ENCODE measurements at regions not wholly inside any gene's neighbourhood (a gene's known extent, or its start where the extent isn't known, plus 50 kb on each side); places are given as distances from the start of the nearest gene placed in this dataset.
"Not testable (repeated sequence)": the region's sequence is repeated elsewhere in the genome, so short reads cannot be mapped to it uniquely, and the experiment has no call there.

DNA sequence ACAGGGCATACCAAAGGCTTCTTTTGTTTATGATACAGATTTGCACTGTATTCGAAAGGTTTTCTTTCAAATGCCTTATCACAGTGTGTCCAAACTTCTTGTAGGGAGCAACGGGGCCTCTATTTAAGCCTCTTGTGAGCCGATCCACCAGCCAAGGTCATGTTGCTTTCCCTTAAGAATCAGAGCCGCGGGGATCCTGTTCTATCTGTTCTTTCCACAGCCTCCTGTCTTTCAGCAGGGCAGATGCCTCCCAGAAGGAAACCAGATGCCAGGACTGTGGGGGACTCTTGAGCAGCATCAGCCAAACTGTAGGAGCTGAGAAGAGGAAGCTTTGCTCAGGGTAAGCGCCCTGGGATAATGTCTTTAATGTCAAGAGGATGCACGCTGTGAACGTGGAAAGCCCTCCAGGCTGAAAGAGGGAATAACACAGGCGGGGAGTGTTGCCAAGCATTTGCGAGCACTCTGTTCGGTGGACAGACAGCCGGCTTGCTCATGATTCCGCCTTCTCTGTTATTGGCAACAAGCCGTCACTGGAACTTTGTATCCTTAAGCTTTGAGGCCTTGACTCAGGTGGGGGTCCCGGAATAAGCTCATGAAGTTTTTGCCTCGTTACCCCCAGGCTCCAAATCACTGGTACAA lies 279.8 kb upstream of the FRG1 start:
- no peak overlapping the region for H3K4me3 Mint-ChIP-seq
- no peak for DNase-seq (ENCODE audit: low spot score in 2 of 2, unreplicated experiment in 2 of 2)
- H3K9me3 Mint-ChIP-seq: peaks cover 13% of the 10 kb centered on the region

DNA sequence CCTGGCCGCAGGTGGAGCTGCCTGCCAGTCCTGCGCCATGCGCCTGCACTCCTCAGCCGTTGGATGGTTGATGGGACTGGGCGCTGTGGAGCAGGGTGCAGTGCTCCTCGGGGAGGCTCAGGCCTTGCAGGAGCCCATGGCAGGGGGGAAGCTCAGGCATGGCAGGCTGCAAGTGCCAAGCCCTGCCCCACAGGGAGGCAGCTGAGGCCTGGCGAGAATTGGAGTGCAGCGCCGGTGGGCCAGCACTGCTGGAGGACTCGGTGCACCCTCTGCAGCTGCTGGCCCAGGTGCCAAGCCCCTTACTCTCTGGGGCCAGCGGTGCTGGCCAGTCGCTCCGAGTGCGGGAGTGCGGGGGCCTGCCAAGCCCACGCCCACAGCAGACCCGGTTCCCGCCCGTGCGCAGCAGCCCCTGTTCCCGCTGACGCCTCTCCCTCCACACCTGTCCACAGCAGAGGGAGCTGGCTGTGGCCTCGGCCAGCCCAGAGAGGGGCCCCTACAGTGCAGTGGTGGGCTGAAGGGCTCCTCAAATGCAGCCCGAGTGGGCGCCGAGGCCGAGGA lies 275.9 kb upstream of the FRG1 start:
- no peaks in the 10 kb centered on the region for H3K4me1 Mint-ChIP-seq
- no peaks in the 10 kb centered on the region for H3K36me3 Mint-ChIP-seq
- no peak for DNase-seq (ENCODE audit: low spot score in 2 of 2, unreplicated experiment in 2 of 2)
- H3K27me3 Mint-ChIP-seq (ENCODE audit: low read depth): no peaks in the 10 kb centered on the region
- H3K27ac Mint-ChIP-seq: no peak overlapping the region
- H3K9me3 Mint-ChIP-seq: peaks cover 14% of the 10 kb centered on the region
- H3K4me3 Mint-ChIP-seq: no peak overlapping the region
- TF ChIP-seq, protein P1, sequence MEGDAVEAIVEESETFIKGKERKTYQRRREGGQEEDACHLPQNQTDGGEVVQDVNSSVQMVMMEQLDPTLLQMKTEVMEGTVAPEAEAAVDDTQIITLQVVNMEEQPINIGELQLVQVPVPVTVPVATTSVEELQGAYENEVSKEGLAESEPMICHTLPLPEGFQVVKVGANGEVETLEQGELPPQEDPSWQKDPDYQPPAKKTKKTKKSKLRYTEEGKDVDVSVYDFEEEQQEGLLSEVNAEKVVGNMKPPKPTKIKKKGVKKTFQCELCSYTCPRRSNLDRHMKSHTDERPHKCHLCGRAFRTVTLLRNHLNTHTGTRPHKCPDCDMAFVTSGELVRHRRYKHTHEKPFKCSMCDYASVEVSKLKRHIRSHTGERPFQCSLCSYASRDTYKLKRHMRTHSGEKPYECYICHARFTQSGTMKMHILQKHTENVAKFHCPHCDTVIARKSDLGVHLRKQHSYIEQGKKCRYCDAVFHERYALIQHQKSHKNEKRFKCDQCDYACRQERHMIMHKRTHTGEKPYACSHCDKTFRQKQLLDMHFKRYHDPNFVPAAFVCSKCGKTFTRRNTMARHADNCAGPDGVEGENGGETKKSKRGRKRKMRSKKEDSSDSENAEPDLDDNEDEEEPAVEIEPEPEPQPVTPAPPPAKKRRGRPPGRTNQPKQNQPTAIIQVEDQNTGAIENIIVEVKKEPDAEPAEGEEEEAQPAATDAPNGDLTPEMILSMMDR (IDR thresholded peaks at IDR 0.05; ENCODE audit: unreplicated experiment): no peak

More for the DNA sequence above, 279.8 kb upstream of the FRG1 start:
- Mint-ChIP-seq H3K27me3 (ENCODE audit: low read depth) (peaks cover 2% of the 10 kb centered on the region), H3K27ac (no peak overlapping the region), H3K4me1 (no peaks in the 10 kb centered on the region), H3K36me3 (no peaks in the 10 kb centered on the region)
- TF ChIP-seq, protein P1 (IDR thresholded peaks at IDR 0.05; ENCODE audit: unreplicated experiment): no peak

DNA sequence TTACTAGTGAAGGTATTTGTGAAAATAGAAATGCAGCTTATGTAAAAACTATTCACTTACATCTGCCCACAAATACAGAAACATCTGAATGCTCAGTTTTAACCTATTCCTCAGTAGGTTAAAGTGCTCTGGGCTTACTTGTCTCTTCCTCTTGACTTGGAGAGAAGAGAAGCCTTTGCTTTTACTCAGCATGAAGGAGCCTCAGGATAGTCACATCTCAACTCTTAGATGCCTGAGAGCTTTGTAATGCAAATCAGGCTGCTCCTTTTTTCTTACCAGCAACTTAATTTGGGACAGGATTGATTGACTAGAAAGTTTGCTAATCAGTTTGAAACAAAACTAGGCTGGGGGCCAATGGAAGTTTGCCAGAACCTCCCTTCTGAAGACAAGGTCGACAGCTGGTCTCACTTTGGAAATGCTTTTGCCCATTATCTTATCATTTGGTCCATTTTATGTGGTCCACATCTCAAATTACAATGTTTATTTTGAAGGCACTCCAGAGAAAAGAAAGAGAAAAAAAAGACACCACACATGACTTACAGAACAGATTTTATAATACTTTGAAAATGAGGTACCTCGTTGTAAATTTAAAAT lies 274.9 kb upstream of the FRG1 start:
- H3K27me3 Mint-ChIP-seq (ENCODE audit: low read depth); H3K4me3 Mint-ChIP-seq; H3K27ac Mint-ChIP-seq; H3K36me3 Mint-ChIP-seq; H3K4me1 Mint-ChIP-seq; DNase-seq (ENCODE audit: low spot score in 2 of 2, unreplicated experiment in 2 of 2): not testable (repeated sequence)
- H3K9me3 Mint-ChIP-seq: peaks cover 13% of the 10 kb centered on the region

DNA sequence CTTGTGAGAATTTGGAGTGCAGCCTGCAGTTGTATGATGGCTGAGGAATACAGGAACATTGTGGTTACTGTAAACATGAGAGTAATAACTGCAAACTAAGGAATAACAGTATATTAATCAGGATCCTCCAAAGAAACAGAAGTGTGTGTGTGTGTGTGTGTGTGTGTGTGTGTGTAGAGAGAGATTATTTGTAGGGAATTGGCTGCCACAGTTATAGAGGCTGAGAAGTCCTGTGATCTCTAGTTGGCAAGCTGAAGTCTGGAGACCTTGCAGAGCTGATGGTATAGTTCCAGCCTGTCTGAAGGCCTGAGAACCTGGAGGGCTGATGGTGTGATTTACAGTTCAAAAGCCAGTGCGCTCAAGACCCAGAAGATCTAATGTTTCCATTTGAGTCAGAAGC lies 273.3 kb upstream of the FRG1 start:
- not testable (repeated sequence) for DNase-seq (ENCODE audit: low spot score in 2 of 2, unreplicated experiment in 2 of 2); H3K36me3 Mint-ChIP-seq; H3K27me3 Mint-ChIP-seq (ENCODE audit: low read depth); H3K4me1 Mint-ChIP-seq; H3K27ac Mint-ChIP-seq; H3K4me3 Mint-ChIP-seq
- peaks cover 13% of the 10 kb centered on the region for H3K9me3 Mint-ChIP-seq

DNA sequence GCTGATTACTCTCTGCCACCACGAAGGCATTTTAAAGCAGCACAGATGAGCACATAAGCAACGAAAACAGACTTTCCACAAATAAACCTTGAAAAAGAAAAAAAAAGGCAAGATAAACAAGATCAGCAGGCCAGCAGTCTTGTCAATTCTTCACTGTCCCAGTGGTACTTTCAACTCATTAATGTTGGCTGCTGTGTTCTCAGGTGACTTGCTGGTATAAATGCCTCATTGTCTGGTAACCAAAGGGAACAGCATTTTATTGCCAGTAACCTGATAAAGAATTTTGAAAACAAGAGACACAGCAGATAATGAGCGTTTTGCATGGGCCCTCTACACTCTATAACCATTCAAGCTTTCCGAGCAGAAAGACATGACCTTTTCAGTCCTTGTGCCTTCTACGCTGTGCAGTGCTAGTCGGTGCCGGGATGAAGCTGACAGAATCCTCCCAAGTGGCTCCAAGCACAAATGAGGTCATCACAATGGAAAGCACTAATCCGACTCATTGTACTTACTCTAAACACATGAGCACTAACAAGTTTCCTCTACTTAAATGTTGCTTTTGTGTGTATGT lies 242.9 kb upstream of the FRG1 start:
- not testable (repeated sequence) for H3K36me3 Mint-ChIP-seq; H3K27ac Mint-ChIP-seq; H3K9me3 Mint-ChIP-seq; H3K4me1 Mint-ChIP-seq; H3K4me3 Mint-ChIP-seq; DNase-seq (ENCODE audit: low spot score in 2 of 2, unreplicated experiment in 2 of 2); H3K27me3 Mint-ChIP-seq (ENCODE audit: low read depth)

DNA sequence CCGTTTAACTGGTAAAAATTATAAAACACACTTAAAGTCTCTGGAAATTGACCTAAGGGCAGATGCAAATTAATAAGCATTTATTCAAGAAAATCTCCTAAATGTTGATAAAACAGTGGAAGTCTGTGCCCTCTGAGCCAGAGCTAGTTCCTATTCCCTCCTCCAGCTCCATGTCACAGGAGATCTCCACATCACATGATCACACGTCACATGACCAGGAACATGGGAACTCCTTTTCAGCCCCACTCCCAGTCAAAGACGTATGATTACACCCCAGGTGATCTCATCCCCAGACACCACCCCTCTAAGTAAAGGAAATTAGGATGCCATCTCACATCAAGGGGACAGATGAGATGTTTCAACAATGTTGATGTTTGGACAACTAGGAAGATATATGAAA lies 237.7 kb upstream of the FRG1 start:
- H3K27ac Mint-ChIP-seq; H3K4me1 Mint-ChIP-seq; DNase-seq (ENCODE audit: low spot score in 2 of 2, unreplicated experiment in 2 of 2); H3K4me3 Mint-ChIP-seq; H3K36me3 Mint-ChIP-seq; H3K27me3 Mint-ChIP-seq (ENCODE audit: low read depth): not testable (repeated sequence)
- peaks cover 10% of the 10 kb centered on the region for H3K9me3 Mint-ChIP-seq

DNA sequence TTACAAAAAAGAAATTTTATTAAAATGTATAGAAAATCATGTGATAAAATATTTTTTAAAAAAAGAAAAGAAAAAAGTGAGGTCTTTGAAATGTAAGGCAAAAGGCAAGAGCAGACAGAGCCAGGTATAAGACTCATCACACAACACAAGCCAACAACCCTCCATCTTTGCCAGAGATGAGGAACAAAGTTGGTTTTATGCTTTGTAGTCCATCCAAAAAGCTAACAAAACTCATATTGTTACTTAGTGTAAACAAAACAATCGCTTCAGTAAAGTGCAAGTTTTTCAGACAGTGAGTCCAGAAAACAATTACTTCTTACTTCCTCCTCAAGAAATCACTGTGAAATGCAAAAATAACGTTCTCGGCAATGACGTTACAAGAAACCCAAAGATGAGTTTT lies 233.9 kb upstream of the FRG1 start:
- not testable (repeated sequence) for H3K4me3 Mint-ChIP-seq; H3K36me3 Mint-ChIP-seq; H3K4me1 Mint-ChIP-seq; H3K27ac Mint-ChIP-seq; H3K27me3 Mint-ChIP-seq (ENCODE audit: low read depth); DNase-seq (ENCODE audit: low spot score in 2 of 2, unreplicated experiment in 2 of 2)
- peaks cover 23% of the 10 kb centered on the region for H3K9me3 Mint-ChIP-seq

DNA sequence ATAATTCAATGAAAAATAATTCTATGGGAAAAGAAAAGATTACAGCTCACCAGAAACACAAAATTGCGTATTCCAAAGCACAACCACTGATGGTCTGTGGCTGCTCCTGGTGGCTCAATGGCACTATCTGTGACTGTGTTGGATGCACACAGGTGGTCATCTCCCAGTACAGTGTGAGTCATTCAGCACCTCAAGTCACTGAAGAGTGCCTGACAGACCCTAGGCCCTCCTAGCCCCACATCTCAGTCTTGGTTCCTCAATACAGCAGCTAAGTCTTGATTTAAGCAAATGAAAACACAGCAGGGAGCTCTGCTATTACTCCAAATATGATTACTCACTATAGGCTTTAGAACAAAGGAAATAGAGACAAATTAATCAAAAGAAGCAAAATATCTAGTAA lies 233.4 kb upstream of the FRG1 start:
- not testable (repeated sequence) for H3K27me3 Mint-ChIP-seq (ENCODE audit: low read depth); DNase-seq (ENCODE audit: low spot score in 2 of 2, unreplicated experiment in 2 of 2); H3K4me1 Mint-ChIP-seq; H3K27ac Mint-ChIP-seq; H3K4me3 Mint-ChIP-seq; H3K36me3 Mint-ChIP-seq
- H3K9me3 Mint-ChIP-seq: peaks cover 20% of the 10 kb centered on the region

DNA sequence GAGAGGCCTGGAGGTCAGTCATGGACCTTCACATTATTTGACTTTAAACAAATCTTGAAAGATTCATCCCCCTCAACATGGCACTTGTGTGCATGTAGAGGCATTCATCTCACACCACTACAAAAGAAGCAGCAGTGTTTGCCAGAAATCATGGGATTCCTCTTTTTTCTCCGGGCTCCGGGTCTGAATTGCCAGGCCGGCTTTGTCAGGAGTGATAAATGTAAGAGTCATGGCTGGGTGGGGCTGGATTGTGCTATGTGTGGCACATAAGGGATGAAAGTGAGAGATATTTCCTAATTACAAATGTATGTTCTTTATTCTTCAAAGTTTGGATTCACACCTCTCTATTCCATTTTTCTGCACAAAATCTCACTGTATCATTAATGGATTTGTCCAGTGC lies 228.7 kb upstream of the FRG1 start:
- DNase-seq (ENCODE audit: low spot score in 2 of 2, unreplicated experiment in 2 of 2); H3K27me3 Mint-ChIP-seq (ENCODE audit: low read depth); H3K36me3 Mint-ChIP-seq; H3K27ac Mint-ChIP-seq; H3K4me3 Mint-ChIP-seq; H3K4me1 Mint-ChIP-seq: not testable (repeated sequence)
- peaks cover 24% of the 10 kb centered on the region for H3K9me3 Mint-ChIP-seq

DNA sequence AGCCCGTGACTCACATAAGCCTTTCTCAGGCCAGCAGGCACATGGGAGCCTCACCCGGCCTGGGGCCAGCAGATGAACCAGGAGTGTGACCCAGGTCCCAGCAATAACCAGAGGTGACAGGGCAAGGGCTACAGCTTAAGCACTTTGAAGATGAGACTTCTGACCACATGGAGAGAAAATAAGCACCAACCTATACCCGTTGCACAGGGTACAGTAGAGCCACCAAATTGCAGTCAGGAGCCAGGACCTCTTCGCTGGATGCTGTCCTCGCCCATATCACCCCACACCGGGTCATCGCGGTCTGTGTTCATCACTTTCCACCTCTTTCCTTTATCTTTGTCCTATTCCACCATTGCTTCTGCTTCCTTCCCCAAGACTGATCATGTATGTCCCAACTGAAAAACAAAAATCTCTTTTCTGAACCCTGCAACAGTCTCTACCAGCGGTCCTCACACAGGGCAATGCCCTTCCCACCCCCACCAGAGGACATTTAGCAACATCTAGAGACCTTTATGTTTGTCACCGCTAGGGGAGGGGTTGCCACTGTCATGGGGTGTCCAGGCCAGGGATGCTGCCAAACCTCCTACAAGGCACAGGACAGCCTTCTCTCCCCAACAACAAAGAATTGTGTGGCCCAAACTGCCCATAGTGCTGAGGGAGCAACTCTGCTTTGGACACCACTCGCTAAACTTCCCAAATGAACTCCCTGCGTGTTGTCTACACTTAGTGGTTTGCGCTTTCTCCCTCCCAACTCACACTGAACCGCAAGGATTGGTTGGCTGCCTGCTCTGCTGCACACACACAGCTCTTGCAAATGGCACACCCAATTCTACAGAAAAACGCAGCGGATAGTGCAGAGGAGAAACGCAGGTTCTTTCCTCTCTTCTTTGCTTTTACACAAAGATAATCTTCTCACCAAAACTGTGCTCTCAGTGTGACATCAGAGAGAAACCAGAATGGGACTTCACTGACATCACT lies 219.4 kb upstream of the FRG1 start:
- DNase-seq (ENCODE audit: low spot score in 2 of 2, unreplicated experiment in 2 of 2); H3K4me3 Mint-ChIP-seq; H3K36me3 Mint-ChIP-seq; H3K27ac Mint-ChIP-seq; H3K27me3 Mint-ChIP-seq (ENCODE audit: low read depth); H3K4me1 Mint-ChIP-seq: not testable (repeated sequence)
- peaks cover 28% of the 10 kb centered on the region for H3K9me3 Mint-ChIP-seq

DNA sequence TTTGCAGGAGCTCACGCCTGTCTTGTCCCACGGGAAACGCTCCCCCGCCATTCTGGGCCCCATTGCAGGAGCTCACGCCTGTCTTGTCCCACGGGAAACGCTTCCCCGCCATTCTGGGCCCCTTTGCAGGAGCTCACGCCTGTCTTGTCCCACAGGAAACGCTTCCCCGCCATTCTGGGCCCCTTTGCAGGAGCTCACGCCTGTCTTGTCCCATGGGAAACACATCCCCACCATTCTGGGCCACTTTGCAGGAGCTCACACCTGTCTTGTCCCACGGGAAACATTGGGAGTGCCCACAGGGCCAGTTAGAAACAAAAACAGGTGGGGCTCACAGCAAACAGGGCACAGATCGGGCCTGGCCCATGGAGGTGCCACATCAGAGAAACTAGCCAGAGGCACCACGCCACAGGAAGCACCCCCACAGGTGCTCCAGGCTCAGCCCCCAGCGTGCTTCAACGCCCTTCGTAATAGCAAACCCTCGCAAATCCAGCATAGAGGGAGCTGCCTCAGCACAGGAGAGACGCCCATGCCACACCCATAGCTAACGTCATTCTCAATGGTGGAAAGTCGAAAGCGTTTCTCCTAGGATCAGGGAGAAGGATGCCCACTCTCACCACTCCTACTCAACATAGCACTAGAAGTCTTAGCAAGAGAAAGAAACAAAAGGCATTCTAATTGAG lies 218.2 kb upstream of the FRG1 start:
- DNase-seq (ENCODE audit: low spot score in 2 of 2, unreplicated experiment in 2 of 2); H3K27ac Mint-ChIP-seq; H3K36me3 Mint-ChIP-seq; H3K4me1 Mint-ChIP-seq; H3K27me3 Mint-ChIP-seq (ENCODE audit: low read depth); H3K4me3 Mint-ChIP-seq: not testable (repeated sequence)
- peaks cover 34% of the 10 kb centered on the region for H3K9me3 Mint-ChIP-seq
